CD4-positive, alpha-beta T cell (primary cell): ENCODE measurements at regions not wholly inside any gene's neighbourhood (a gene's known extent, or its start where the extent isn't known, plus 50 kb on each side); places are given as distances from the start of the nearest gene placed in this dataset.

Experiments used
- ATAC-seq: fragments of 200-7000 bp; cut with Tn5 transposase; one replicate; pipeline ENCODE4 v1.10.0; 2022; ENCODE audit warnings: mild to moderate bottlenecking; ENCODE audit not compliant: poor library complexity
- CTCF ChIA-PET: fragments of 350-600 bp; sonication (Branson Sonifier 250); formaldehyde crosslinking; loops from one replicate; lab custom pipeline; 2021; ENCODE audit warnings: antibody characterized with exemption, inconsistent platforms; lab: Charles Lee
- POLR2A ChIA-PET: fragments of 350-600 bp; sonication (Branson Sonifier 250); formaldehyde crosslinking; loops from one replicate; lab custom pipeline; 2021; ENCODE audit warnings: antibody characterized with exemption, inconsistent platforms; lab: Charles Lee
- DNase-seq, 14 experiments: peaks; one replicate each; pipeline ENCODE4 v3.0.0-alpha.2; 2013 to 2020; ENCODE audit warnings: mixed read lengths in 2 of 14
- H3K27ac ChIP-seq, 2 donors: one replicate each; pipeline versions ENCODE4 v1.5.1 to v1.7.0; 2013; ENCODE audit warnings: low read length in 2 of 2, low read depth in 1 of 2, mild to moderate bottlenecking in 1 of 2
- H3K27me3 ChIP-seq, 2 experiments: 1 replicate in 1 of 2; 2 replicates in 1 of 2; pipeline versions ENCODE4 v1.6.1 to v1.7.0; 2013; ENCODE audit warnings: low read length in 2 of 2, control low read depth in 1 of 2, mild to moderate bottlenecking in 1 of 2, moderate library complexity in 1 of 2; ENCODE audit not compliant: insufficient read depth in 2 of 2, control insufficient read depth in 1 of 2
- H3K36me3 ChIP-seq: one replicate; pipeline ENCODE4 v1.6.1; 2013; ENCODE audit warnings: low read length, control low read depth; ENCODE audit not compliant: insufficient read depth
- H3K4me1 ChIP-seq: one replicate; pipeline ENCODE4 v1.6.1; 2013; ENCODE audit warnings: low read length, control low read depth; ENCODE audit not compliant: insufficient read depth
- H3K4me3 ChIP-seq: one replicate; pipeline ENCODE4 v1.5.1; 2013; ENCODE audit warnings: mild to moderate bottlenecking, low read length, moderate library complexity
- H3K9me3 ChIP-seq, 2 experiments: 1 replicate in 1 of 2; 2 replicates in 1 of 2; pipeline versions ENCODE4 v1.6.1 to v1.7.0; 2013; ENCODE audit warnings: low read length in 2 of 2, mild to moderate bottlenecking in 2 of 2, control low read depth in 1 of 2, moderate library complexity in 1 of 2; ENCODE audit not compliant: control insufficient read depth in 1 of 2, insufficient read depth in 1 of 2
- H3K27ac Mint-ChIP-seq: one replicate; pipeline ENCODE4 v1.8.0; 2020; ENCODE audit warnings: mixed read lengths
- H3K27me3 Mint-ChIP-seq: one replicate; pipeline ENCODE4 v1.8.0; 2021; ENCODE audit warnings: mixed read lengths
- H3K36me3 Mint-ChIP-seq: one replicate; pipeline ENCODE4 v1.8.0; 2021; ENCODE audit warnings: low read depth, mixed read lengths
- H3K4me1 Mint-ChIP-seq: one replicate; pipeline ENCODE4 v1.8.0; 2021; ENCODE audit warnings: low read depth, mixed read lengths
- H3K4me3 Mint-ChIP-seq: one replicate; pipeline ENCODE4 v1.8.0; 2020; ENCODE audit warnings: mild to moderate bottlenecking, mixed read lengths
- H3K9me3 Mint-ChIP-seq: one replicate; pipeline ENCODE4 v1.8.0; 2020; ENCODE audit warnings: mixed read lengths
- intact Hi-C, 2 experiments: fragments of 100-400 bp; cut with DNase I in 1 of 2; cut with micrococcal nuclease in 1 of 2; formaldehyde crosslinking; loops; one replicate each; pipeline versions ENCODE4 v1.15.1 to v1.9.0; 2023 to 2025; cut with DNase I, micrococcal nuclease
- TF ChIP-seq, protein P1 (sequence below): fragments of 200-600 bp; IDR thresholded peaks from one replicate; pipeline ENCODE4 v1.8.0; 2022; ENCODE audit warnings: antibody characterized with exemption, mild to moderate bottlenecking

DNA sequence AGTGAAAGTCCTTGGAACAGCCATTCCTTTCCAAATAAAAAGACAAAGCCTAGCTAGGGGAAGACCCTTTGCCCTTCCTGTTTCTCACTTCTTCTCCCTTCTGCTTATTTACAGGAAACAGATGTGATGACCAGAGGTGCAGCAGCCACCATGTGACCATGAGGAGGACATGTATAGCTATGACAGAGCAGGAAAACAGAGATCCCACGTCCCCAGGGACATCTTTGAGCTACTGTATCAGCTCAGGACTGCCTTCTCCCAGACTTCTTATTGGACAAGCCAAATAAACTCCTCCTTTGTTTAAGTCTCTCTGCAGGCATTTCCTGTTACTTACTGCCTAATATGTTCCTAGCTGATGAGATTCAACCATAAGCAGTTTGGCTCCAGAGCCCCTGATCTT lies 133.1 kb upstream of the MLN start:
- Histone ChIP-seq H3K4me1 (no peaks in the 10 kb centered on the region), H3K27ac (no peak overlapping the region), H3K9me3 (no peaks in the 10 kb centered on the region), H3K4me3 (no peak overlapping the region), H3K36me3 (no peaks in the 10 kb centered on the region), H3K27me3 (no peaks in the 10 kb centered on the region)
- Mint-ChIP-seq H3K4me1 (no peaks in the 10 kb centered on the region), H3K27me3 (no peaks in the 10 kb centered on the region), H3K9me3 (no peaks in the 10 kb centered on the region), H3K36me3 (no peaks in the 10 kb centered on the region), H3K27ac (no peak overlapping the region), H3K4me3 (no peak overlapping the region)
- DNase-seq (no peak), ATAC-seq (no peak)
- CTCF ChIA-PET, result no interaction called here
- intact Hi-C loops, result no loop called here
- POLR2A ChIA-PET, result no interaction called here
- TF ChIP-seq, protein P1, sequence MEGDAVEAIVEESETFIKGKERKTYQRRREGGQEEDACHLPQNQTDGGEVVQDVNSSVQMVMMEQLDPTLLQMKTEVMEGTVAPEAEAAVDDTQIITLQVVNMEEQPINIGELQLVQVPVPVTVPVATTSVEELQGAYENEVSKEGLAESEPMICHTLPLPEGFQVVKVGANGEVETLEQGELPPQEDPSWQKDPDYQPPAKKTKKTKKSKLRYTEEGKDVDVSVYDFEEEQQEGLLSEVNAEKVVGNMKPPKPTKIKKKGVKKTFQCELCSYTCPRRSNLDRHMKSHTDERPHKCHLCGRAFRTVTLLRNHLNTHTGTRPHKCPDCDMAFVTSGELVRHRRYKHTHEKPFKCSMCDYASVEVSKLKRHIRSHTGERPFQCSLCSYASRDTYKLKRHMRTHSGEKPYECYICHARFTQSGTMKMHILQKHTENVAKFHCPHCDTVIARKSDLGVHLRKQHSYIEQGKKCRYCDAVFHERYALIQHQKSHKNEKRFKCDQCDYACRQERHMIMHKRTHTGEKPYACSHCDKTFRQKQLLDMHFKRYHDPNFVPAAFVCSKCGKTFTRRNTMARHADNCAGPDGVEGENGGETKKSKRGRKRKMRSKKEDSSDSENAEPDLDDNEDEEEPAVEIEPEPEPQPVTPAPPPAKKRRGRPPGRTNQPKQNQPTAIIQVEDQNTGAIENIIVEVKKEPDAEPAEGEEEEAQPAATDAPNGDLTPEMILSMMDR, result no peak

DNA sequence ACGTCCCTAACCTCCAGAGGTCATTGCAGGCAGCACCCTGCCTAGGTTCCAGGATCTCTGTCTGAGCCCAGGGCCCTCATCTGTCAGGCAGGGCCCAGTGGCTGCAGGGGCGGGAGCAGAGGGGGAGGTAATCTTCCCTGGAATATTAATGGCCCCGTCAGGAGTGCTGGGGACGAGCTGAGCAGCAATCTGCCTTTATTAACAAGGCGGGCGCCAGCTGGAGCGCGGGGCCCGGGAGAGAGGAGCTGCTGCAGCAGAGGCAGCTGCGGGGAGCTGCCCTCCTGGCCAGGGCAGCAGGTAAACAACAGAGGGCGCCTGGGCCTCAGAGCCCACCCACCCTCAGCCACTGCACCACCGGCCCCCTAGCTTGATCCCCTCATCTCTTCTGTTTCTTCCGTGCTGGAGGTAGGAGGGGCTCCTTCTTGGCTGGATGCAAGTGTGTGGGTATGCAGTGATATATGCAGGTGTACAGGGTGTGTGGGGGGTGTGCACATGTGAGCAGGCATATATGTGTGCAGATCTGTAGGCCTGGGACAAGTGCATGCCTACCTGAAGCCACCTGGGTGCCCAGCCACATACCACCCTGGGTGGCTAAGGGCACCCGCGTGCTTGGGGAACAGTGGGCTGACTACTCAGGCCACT lies 131.8 kb upstream of the MLN start:
- no peak for ATAC-seq

DNA sequence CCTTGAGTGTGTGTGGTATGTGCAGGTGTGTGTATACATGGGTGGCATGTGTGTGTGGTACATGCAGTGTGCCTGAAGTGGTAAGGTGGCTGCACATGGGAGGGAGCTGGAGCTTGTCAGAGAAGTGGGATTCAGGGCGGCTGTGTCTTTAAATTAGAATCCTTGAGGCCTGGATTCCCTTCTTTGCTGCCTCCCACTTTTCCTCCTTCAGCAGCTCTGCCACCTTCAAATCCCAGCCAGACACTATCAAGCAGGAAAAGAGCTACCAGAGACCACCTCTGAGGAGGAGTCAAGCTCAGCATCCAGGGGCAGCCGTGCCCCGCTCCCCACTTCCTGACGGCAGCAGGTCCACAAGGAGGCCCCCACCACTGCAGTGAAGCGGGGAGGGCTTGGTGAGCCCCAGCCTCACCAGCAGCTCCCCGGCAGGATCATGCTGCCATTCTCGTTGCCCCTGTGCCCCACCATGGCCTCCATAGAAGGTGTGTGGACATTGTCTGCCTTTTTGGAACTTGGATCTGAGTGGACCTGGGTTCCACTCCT lies 131.0 kb upstream of the MLN start:
- Mint-ChIP-seq H3K36me3 (no peaks in the 10 kb centered on the region), H3K4me1 (no peaks in the 10 kb centered on the region), H3K27ac (no peak overlapping the region), H3K4me3 (no peak overlapping the region), H3K9me3 (no peaks in the 10 kb centered on the region), H3K27me3 (no peaks in the 10 kb centered on the region)
- H3K27ac ChIP-seq, result no peak overlapping the region
- ATAC-seq (no peak), DNase-seq (no peak)
- no peaks in the 10 kb centered on the region for H3K27me3 ChIP-seq
- intact Hi-C loops, result no loop called here
- H3K36me3 ChIP-seq, result no peaks in the 10 kb centered on the region
- TF ChIP-seq, protein P1, result no peak
- no peaks in the 10 kb centered on the region for H3K4me1 ChIP-seq
- ChIA-PET POLR2A (interaction anchor here (0.6 kb wide), 1 partner anchor 123 kb away, joined by 3 read pairs; no protein-coding TSS in a partner anchor), CTCF (no interaction called here)
- no peak overlapping the region for H3K4me3 ChIP-seq
- no peaks in the 10 kb centered on the region for H3K9me3 ChIP-seq

More for the DNA sequence above, 131.8 kb upstream of the MLN start:
- Mint-ChIP-seq H3K36me3 (no peaks in the 10 kb centered on the region), H3K9me3 (no peaks in the 10 kb centered on the region), H3K4me1 (no peaks in the 10 kb centered on the region), H3K4me3 (no peak overlapping the region), H3K27ac (no peak overlapping the region), H3K27me3 (no peaks in the 10 kb centered on the region)
- Histone ChIP-seq H3K4me3 (no peak overlapping the region), H3K27me3 (no peaks in the 10 kb centered on the region), H3K9me3 (no peaks in the 10 kb centered on the region), H3K4me1 (no peaks in the 10 kb centered on the region), H3K27ac (no peak overlapping the region), H3K36me3 (no peaks in the 10 kb centered on the region)
- DNase-seq, result no peak
- intact Hi-C loops, result no loop called here
- TF ChIP-seq, protein P1, result no peak
- ChIA-PET POLR2A (no interaction called here), CTCF (no interaction called here)
